ENCODE measurements at regions not wholly inside any gene's neighbourhood (a gene's known extent, or its start where the extent isn't known, plus 50 kb on each side); places are given as distances from the start of the nearest gene placed in this dataset.

DNA sequence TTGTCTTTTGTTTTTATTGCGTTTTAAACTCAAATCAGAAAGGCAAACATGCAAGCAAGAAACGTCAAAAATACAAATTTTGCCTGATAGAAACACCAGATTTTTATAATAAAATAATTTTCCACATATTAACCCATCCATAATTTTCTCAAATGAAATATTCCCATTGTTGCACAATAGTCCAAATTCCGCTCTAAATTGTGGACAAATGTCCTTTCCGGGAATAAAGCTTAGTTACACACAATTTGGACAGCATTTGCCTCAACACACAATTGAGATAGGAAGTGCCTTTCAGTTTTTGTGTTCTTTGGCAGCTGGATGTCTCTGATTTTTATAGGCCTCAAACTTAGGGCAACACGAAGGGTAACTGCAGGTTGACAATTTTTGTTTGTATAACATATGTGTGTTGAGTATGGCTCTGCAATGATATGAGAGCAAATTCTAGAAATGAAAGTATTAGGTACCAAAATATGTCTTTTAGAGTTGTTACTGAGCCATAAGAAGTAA, 105.8 kb downstream of the DIO2 start:
- H3K4me3 ChIP-seq (ENCODE audit: low read length): no peak overlapping the region
- no peaks in the 10 kb centered on the region for H3K36me3 ChIP-seq (ENCODE audit: insufficient read depth, low read length)
- no peaks in the 10 kb centered on the region for H3K9me3 ChIP-seq (ENCODE audit: insufficient read depth, low read depth, low read length)
- no peaks in the 10 kb centered on the region for H3K4me1 ChIP-seq (ENCODE audit: insufficient read depth, low read length)
- 74% methylated on average over 5 of the region's 5 CpGs for WGBS
- H3K9ac ChIP-seq (ENCODE audit: low read depth, low read length): no peak overlapping the region
- no peak overlapping the region for H3K27ac ChIP-seq (ENCODE audit: low read depth, low read length)
- H3K27me3 ChIP-seq (ENCODE audit: insufficient read depth, low read length): no peaks in the 10 kb centered on the region

DNA sequence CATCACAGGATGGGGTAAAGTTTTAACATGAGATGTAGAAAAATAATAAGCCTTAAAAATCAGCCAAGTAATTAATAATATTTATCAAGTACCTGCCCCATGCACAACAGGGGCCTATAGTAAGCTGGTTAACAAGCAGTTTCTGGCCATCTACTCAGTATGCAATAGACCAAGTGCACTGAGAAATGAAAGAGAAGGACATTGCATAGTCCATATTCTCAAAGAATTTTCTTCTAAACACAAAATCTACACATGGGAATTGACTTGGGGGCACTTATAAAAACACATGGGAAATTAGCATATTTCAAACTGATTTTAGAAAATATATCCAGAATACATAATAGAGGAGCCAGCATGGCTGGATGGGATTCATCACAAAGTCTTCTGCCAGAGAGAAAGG, 109.5 kb downstream of the DIO2 start:
- H3K9ac ChIP-seq (ENCODE audit: low read depth, low read length): no peak overlapping the region
- H3K9me3 ChIP-seq (ENCODE audit: insufficient read depth, low read depth, low read length): no peaks in the 10 kb centered on the region
- H3K36me3 ChIP-seq (ENCODE audit: insufficient read depth, low read length): no peaks in the 10 kb centered on the region
- no peak overlapping the region for H3K27ac ChIP-seq (ENCODE audit: low read depth, low read length)
- no peaks in the 10 kb centered on the region for H3K27me3 ChIP-seq (ENCODE audit: insufficient read depth, low read length)
- no peaks in the 10 kb centered on the region for H3K4me1 ChIP-seq (ENCODE audit: insufficient read depth, low read length)
- no peak overlapping the region for H3K4me3 ChIP-seq (ENCODE audit: low read length)

- no peaks in the 10 kb centered on the region for H3K27me3 ChIP-seq (ENCODE audit: insufficient read depth, low read length)
- H3K9me3 ChIP-seq (ENCODE audit: insufficient read depth, low read depth, low read length): no peaks in the 10 kb centered on the region
- H3K36me3 ChIP-seq (ENCODE audit: insufficient read depth, low read length): no peaks in the 10 kb centered on the region
- H3K4me3 ChIP-seq (ENCODE audit: low read length): no peak overlapping the region
- no peak overlapping the region for H3K27ac ChIP-seq (ENCODE audit: low read depth, low read length)
- H3K4me1 ChIP-seq (ENCODE audit: insufficient read depth, low read length): no peaks in the 10 kb centered on the region
- WGBS: 94% methylated on average over 7 of the region's 7 CpGs
- H3K9ac ChIP-seq (ENCODE audit: low read depth, low read length): no peak overlapping the region
Measured at GRCh38 chr14:80100681-80101080, 110.6 kb downstream of the DIO2 start.

DNA sequence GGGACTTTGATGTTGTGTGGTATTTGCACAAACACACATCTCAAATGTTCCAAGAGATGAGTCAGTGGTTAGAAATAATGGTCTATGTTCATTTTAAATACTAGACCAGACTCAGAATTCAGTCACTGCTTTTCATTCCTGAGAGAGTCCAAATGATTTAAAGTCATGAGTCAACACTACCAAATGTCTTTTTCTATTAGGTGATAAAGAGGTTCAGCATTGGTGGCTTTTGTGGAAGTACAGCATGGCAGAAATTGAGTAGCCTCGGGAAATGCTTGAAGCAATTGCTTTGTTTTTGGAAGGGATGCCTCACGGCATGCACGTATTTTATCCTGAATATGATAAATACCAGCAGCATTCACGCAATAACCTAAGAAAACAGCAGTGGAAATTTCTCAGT, 115.7 kb downstream of the DIO2 start:
- Histone ChIP-seq H3K9ac (ENCODE audit: low read depth, low read length) (no peak overlapping the region), H3K27ac (ENCODE audit: low read depth, low read length) (no peak overlapping the region), H3K27me3 (ENCODE audit: insufficient read depth, low read length) (no peaks in the 10 kb centered on the region)

DNA sequence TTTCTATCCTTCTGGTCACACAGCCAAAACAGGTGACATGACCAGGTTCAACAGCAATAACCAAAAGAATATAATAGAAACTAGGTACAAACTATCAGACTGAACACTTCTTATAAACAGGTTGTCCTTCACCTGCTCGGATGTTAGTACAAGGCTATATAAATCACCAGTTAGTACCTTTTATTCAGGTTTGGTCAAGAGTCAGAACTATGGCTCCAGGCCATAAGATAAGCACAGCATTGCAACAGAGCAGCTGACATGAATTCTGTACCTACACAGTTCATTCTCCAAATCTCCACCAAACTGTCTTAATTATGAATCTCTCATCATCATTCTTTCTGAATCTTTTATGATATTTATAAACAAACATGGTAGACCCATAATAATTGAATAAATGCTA, 123.9 kb downstream of the DIO2 start:
- Histone ChIP-seq H3K4me3 (ENCODE audit: low read length) (no peak overlapping the region), H3K36me3 (ENCODE audit: insufficient read depth, low read length) (no peaks in the 10 kb centered on the region), H3K4me1 (ENCODE audit: insufficient read depth, low read length) (no peaks in the 10 kb centered on the region), H3K27me3 (ENCODE audit: insufficient read depth, low read length) (no peaks in the 10 kb centered on the region), H3K9ac (ENCODE audit: low read depth, low read length) (no peak overlapping the region), H3K9me3 (ENCODE audit: insufficient read depth, low read depth, low read length) (peaks cover 14% of the 10 kb centered on the region), H3K27ac (ENCODE audit: low read depth, low read length) (no peak overlapping the region)
- 94% methylated on average over 1 of the region's 1 CpG for WGBS

More for the DNA sequence above, 115.7 kb downstream of the DIO2 start:
- no peaks in the 10 kb centered on the region for H3K4me1 ChIP-seq (ENCODE audit: insufficient read depth, low read length)
- no peak overlapping the region for H3K4me3 ChIP-seq (ENCODE audit: low read length)
- WGBS: 98% methylated on average over 4 of the region's 4 CpGs
- H3K9me3 ChIP-seq (ENCODE audit: insufficient read depth, low read depth, low read length): no peaks in the 10 kb centered on the region
- no peaks in the 10 kb centered on the region for H3K36me3 ChIP-seq (ENCODE audit: insufficient read depth, low read length)

DNA sequence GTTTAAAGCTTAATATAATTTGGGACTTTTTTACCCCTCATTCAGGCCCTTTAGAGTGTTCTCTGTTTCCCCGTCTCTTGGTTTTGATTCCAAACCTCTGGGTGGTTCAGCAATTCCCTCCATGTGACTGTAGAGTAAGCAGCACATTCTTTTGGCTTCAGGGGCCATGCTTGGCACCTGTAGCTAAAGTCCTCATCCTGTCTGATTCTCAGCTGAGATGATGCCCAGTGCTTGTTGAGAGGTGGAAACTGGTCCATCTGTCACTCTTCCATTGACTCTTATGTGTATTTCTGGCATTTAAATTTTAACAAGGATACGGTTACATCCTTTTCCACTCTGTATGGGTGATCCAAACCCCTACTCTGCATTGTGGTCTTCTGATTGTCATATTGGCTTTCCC, 127.1 kb downstream of the DIO2 start:
- WGBS: 94% methylated on average over 2 of the region's 2 CpGs

DNA sequence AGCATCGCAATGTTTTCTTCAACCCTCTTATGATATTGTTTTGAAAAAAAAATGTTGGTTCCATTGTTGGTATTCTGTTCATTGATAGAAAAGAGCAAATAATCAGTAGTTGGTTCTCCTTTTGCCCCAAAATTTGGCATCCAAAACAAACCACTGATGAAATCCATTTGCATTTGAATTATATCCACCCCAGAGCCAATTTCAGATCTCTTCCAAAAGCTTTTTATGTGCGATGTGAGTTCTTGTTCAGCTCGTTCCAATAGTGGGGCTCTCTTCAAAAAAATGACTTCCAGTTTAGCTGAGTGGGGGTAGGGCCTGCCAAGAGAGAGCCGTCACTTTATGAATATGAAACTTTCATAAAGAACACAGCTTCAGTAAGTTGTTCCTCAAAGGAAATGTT, 130.7 kb downstream of the DIO2 start:
- Histone ChIP-seq H3K27me3 (ENCODE audit: insufficient read depth, low read length) (no peaks in the 10 kb centered on the region), H3K27ac (ENCODE audit: low read depth, low read length) (no peak overlapping the region), H3K36me3 (ENCODE audit: insufficient read depth, low read length) (no peaks in the 10 kb centered on the region), H3K9me3 (ENCODE audit: insufficient read depth, low read depth, low read length) (no peaks in the 10 kb centered on the region), H3K4me3 (ENCODE audit: low read length) (no peak overlapping the region), H3K4me1 (ENCODE audit: insufficient read depth, low read length) (no peaks in the 10 kb centered on the region), H3K9ac (ENCODE audit: low read depth, low read length) (no peak overlapping the region)
- 89% methylated on average over 4 of the region's 4 CpGs for WGBS

More for the DNA sequence above, 127.1 kb downstream of the DIO2 start:
- no peaks in the 10 kb centered on the region for H3K4me1 ChIP-seq (ENCODE audit: insufficient read depth, low read length)
- no peaks in the 10 kb centered on the region for H3K27me3 ChIP-seq (ENCODE audit: insufficient read depth, low read length)
- H3K9me3 ChIP-seq (ENCODE audit: insufficient read depth, low read depth, low read length): peaks cover 14% of the 10 kb centered on the region
- no peak overlapping the region for H3K4me3 ChIP-seq (ENCODE audit: low read length)
- H3K9ac ChIP-seq (ENCODE audit: low read depth, low read length): no peak overlapping the region
- H3K27ac ChIP-seq (ENCODE audit: low read depth, low read length): no peak overlapping the region
- no peaks in the 10 kb centered on the region for H3K36me3 ChIP-seq (ENCODE audit: insufficient read depth, low read length)

GRCh38 chr14:80078501-80078900, 132.8 kb downstream of the DIO2 start:
- H3K27ac ChIP-seq (ENCODE audit: low read depth, low read length): no peak overlapping the region
- H3K4me3 ChIP-seq (ENCODE audit: low read length): no peak overlapping the region
- H3K27me3 ChIP-seq (ENCODE audit: insufficient read depth, low read length): no peaks in the 10 kb centered on the region
- H3K36me3 ChIP-seq (ENCODE audit: insufficient read depth, low read length): no peaks in the 10 kb centered on the region
- no peaks in the 10 kb centered on the region for H3K4me1 ChIP-seq (ENCODE audit: insufficient read depth, low read length)
- H3K9me3 ChIP-seq (ENCODE audit: insufficient read depth, low read depth, low read length): no peaks in the 10 kb centered on the region
- no peak overlapping the region for H3K9ac ChIP-seq (ENCODE audit: low read depth, low read length)
- WGBS: 89% methylated on average over 1 of the region's 1 CpG

- Histone ChIP-seq H3K4me1 (ENCODE audit: insufficient read depth, low read length) (no peaks in the 10 kb centered on the region), H3K9me3 (ENCODE audit: insufficient read depth, low read depth, low read length) (no peaks in the 10 kb centered on the region; the same call in 1 of the 2 replicates), H3K9ac (ENCODE audit: low read depth, low read length) (no peak overlapping the region), H3K27me3 (ENCODE audit: insufficient read depth, low read length) (no peaks in the 10 kb centered on the region), H3K4me3 (ENCODE audit: low read length) (no peak overlapping the region), H3K27ac (ENCODE audit: low read depth, low read length) (no peak overlapping the region), H3K36me3 (ENCODE audit: insufficient read depth, low read length) (no peaks in the 10 kb centered on the region)
Measured at GRCh38 chr14:80077262-80077661, 134.0 kb downstream of the DIO2 start.

- H3K27ac ChIP-seq (ENCODE audit: low read depth, low read length): no peak overlapping the region
- no peaks in the 10 kb centered on the region for H3K4me1 ChIP-seq (ENCODE audit: insufficient read depth, low read length)
- WGBS: 98% methylated on average over 2 of the region's 2 CpGs
- H3K9ac ChIP-seq (ENCODE audit: low read depth, low read length): no peak overlapping the region
- no peak overlapping the region for H3K4me3 ChIP-seq (ENCODE audit: low read length)
- H3K36me3 ChIP-seq (ENCODE audit: insufficient read depth, low read length): no peaks in the 10 kb centered on the region
- H3K9me3 ChIP-seq (ENCODE audit: insufficient read depth, low read depth, low read length): peaks cover 5% of the 10 kb centered on the region
- H3K27me3 ChIP-seq (ENCODE audit: insufficient read depth, low read length): no peaks in the 10 kb centered on the region
Measured at GRCh38 chr14:80074900-80075574, 136.3 kb downstream of the DIO2 start.

DNA sequence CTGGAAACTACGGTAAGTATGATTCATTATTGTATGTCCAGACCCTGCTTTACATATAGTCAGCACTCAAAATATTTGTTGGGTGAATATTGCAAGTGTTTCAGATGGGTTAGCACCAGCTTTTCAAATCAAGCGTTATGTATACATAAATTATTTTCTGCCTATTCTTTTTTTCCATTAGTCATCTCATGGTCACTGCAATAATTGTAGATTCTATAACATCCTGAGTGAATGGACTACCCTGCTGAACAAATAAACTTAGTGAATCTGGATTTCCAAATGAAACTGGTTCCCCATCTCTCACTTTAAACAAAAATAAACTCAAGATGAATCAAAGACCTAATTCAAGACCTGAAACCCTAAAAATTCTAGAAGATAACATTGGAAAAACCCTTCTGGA, 152.3 kb downstream of the DIO2 start:
- Histone ChIP-seq H3K4me3 (ENCODE audit: low read length) (no peak overlapping the region), H3K27ac (ENCODE audit: low read depth, low read length) (no peak overlapping the region), H3K36me3 (ENCODE audit: insufficient read depth, low read length) (no peaks in the 10 kb centered on the region), H3K4me1 (ENCODE audit: insufficient read depth, low read length) (no peaks in the 10 kb centered on the region), H3K9ac (ENCODE audit: low read depth, low read length) (no peak overlapping the region), H3K9me3 (ENCODE audit: insufficient read depth, low read depth, low read length) (no peaks in the 10 kb centered on the region), H3K27me3 (ENCODE audit: insufficient read depth, low read length) (no peaks in the 10 kb centered on the region)
- 100% methylated on average over 2 of the region's 2 CpGs for WGBS

DNA sequence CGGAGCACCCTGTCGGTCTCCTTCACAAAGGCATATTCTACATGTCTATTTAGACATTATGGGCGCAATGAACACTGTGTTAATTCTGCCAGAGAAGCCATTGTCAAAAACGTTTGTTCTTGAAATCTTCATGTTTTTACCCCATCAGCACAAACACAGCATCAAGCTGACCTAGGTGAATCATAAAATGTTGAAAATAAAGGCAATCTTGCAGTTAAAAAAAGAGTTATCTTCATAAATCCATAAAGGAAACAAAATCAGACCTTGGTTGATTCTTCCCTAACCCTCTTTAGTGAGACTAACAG, 154.9 kb downstream of the DIO2 start:
- Histone ChIP-seq H3K27me3 (ENCODE audit: insufficient read depth, low read length) (no peaks in the 10 kb centered on the region), H3K4me1 (ENCODE audit: insufficient read depth, low read length) (no peaks in the 10 kb centered on the region), H3K9ac (ENCODE audit: low read depth, low read length) (no peak overlapping the region), H3K4me3 (ENCODE audit: low read length) (no peak overlapping the region), H3K36me3 (ENCODE audit: insufficient read depth, low read length) (no peaks in the 10 kb centered on the region), H3K9me3 (ENCODE audit: insufficient read depth, low read depth, low read length) (peaks cover 2% of the 10 kb centered on the region; the same call in 1 of the 2 replicates), H3K27ac (ENCODE audit: low read depth, low read length) (no peak overlapping the region)
- 53% methylated on average over 4 of the region's 4 CpGs for WGBS
